WTC11 (cell line): ENCODE measurements at regions not wholly inside any gene's neighbourhood (a gene's known extent, or its start where the extent isn't known, plus 50 kb on each side); places are given as distances from the start of the nearest gene placed in this dataset.
A peak's percentile ranks its signal among the peaks of the same experiment; 100 is the strongest.

ENCODE experiments used
- ATAC-seq: fragments of 200-7000 bp; cut with Tn5 transposase; 2 replicates; pipeline ENCODE4 v1.10.0; 2021; ENCODE audit warnings: mild to moderate bottlenecking, moderate library complexity
- CTCF ChIA-PET: fragments of 300-600 bp; sonication (Branson Sonifier 250); formaldehyde crosslinking; loops from one replicate; lab custom pipeline; 2021; ENCODE audit warnings: antibody characterized with exemption; lab: Charles Lee
- POLR2A ChIA-PET: fragments of 350-600 bp; sonication (Branson Sonifier 250); formaldehyde crosslinking; loops from one replicate; lab custom pipeline; 2021; ENCODE audit warnings: antibody characterized with exemption; lab: Charles Lee
- DNase-seq: peaks from one replicate; pipeline ENCODE4 v3.0.0; 2021; ENCODE audit warnings: low spot score
- H3K27ac Mint-ChIP-seq: 2 replicates; pipeline ENCODE4 v1.8.0; 2021; ENCODE audit warnings: mixed read lengths
- H3K27me3 Mint-ChIP-seq: 2 replicates; pipeline ENCODE4 v1.8.0; 2021; ENCODE audit warnings: low read depth, mild to moderate bottlenecking, moderate library complexity, mixed read lengths
- H3K36me3 Mint-ChIP-seq: 2 replicates; pipeline ENCODE4 v1.8.0; 2021; ENCODE audit warnings: mixed read lengths
- H3K4me1 Mint-ChIP-seq: 2 replicates; pipeline ENCODE4 v1.8.0; 2022; ENCODE audit warnings: mixed read lengths
- H3K4me3 Mint-ChIP-seq: 2 replicates; pipeline ENCODE4 v1.8.0; 2021; ENCODE audit warnings: mild to moderate bottlenecking, moderate library complexity, mixed read lengths
- H3K9me3 Mint-ChIP-seq: 2 replicates; pipeline ENCODE4 v1.8.0; 2021; ENCODE audit warnings: mixed read lengths
- ARID4B ChIP-seq: sonication (generic); formaldehyde crosslinking; IDR thresholded peaks from 2 replicates; pipeline ENCODE4 v1.8.0; 2023; ENCODE audit warnings: missing genetic modification reagents, mild to moderate bottlenecking, borderline replicate concordance
- CREB1 ChIP-seq: sonication (generic); formaldehyde crosslinking; IDR thresholded peaks from 2 replicates; pipeline ENCODE4 v1.8.0; 2023; ENCODE audit warnings: mild to moderate bottlenecking, missing genetic modification reagents
- CREM ChIP-seq: sonication (generic); formaldehyde crosslinking; IDR thresholded peaks from 2 replicates; pipeline ENCODE4 v1.8.1; 2022; ENCODE audit warnings: mild to moderate bottlenecking, missing genetic modification reagents, moderate library complexity
- EMX1 ChIP-seq: fragments of 250-450 bp; sonication (Bioruptor Pico); IDR thresholded peaks from 2 replicates; pipeline ENCODE4 v1.8.0; 2021; ENCODE audit warnings: mild to moderate bottlenecking
- ESRRA ChIP-seq: sonication (generic); formaldehyde crosslinking; IDR thresholded peaks from 2 replicates; pipeline ENCODE4 v1.8.1; 2022; ENCODE audit warnings: mild to moderate bottlenecking, missing genetic modification reagents, borderline replicate concordance
- FOXP1 ChIP-seq: sonication (generic); formaldehyde crosslinking; IDR thresholded peaks from 2 replicates; pipeline ENCODE4 v1.8.0; 2022; ENCODE audit warnings: missing genetic modification reagents, mild to moderate bottlenecking, moderate library complexity, borderline replicate concordance
- GRHL2 ChIP-seq: fragments of 250-450 bp; sonication (Bioruptor Pico); IDR thresholded peaks from 2 replicates; pipeline ENCODE4 v1.8.0; 2022; ENCODE audit warnings: mild to moderate bottlenecking, moderate library complexity; ENCODE audit not compliant: insufficient replicate concordance, severe bottlenecking
- HMGA2 ChIP-seq: fragments of 250-450 bp; sonication (Bioruptor Pico); IDR thresholded peaks from 2 replicates; pipeline ENCODE4 v1.4.0; 2021; ENCODE audit warnings: mild to moderate bottlenecking, moderate library complexity
- MAX ChIP-seq: sonication (generic); formaldehyde crosslinking; IDR thresholded peaks from 2 replicates; pipeline ENCODE4 v1.8.0; 2022; ENCODE audit warnings: mild to moderate bottlenecking, missing genetic modification reagents
- NFATC4 ChIP-seq: fragments of 250-450 bp; sonication (Bioruptor Pico); IDR thresholded peaks from 2 replicates; pipeline ENCODE4 v1.9.0; 2021; ENCODE audit warnings: mild to moderate bottlenecking
- NR2C2 ChIP-seq: sonication (generic); formaldehyde crosslinking; IDR thresholded peaks from 2 replicates; pipeline ENCODE4 v1.8.0; 2022; ENCODE audit warnings: mild to moderate bottlenecking, missing genetic modification reagents
- PRDM15 ChIP-seq: sonication (generic); formaldehyde crosslinking; IDR thresholded peaks from 2 replicates; pipeline ENCODE4 v1.8.0; 2022; ENCODE audit warnings: missing genetic modification reagents
- SMAD3 ChIP-seq: sonication (generic); formaldehyde crosslinking; IDR thresholded peaks from 2 replicates; pipeline ENCODE4 v1.8.0; 2022; ENCODE audit warnings: missing genetic modification reagents, mild to moderate bottlenecking, borderline replicate concordance
- TP53 ChIP-seq: sonication (generic); formaldehyde crosslinking; IDR thresholded peaks from 2 replicates; pipeline ENCODE4 v1.8.1; 2023; ENCODE audit warnings: mild to moderate bottlenecking, missing genetic modification reagents
- ZNF138 ChIP-seq: sonication (generic); formaldehyde crosslinking; conservative IDR thresholded peaks from 2 replicates; pipeline ENCODE4 v1.8.1; 2022; ENCODE audit warnings: mild to moderate bottlenecking, moderate library complexity, missing genetic modification reagents
- ZNF423 ChIP-seq: fragments of 250-450 bp; sonication (Bioruptor Pico); IDR thresholded peaks from 2 replicates; pipeline ENCODE4 v2.1.2; 2022; ENCODE audit warnings: mild to moderate bottlenecking, moderate library complexity
- ZNF532 ChIP-seq: fragments of 250-450 bp; sonication (Bioruptor Pico); IDR thresholded peaks from 2 replicates; pipeline ENCODE4 v1.9.0; 2021; ENCODE audit warnings: mild to moderate bottlenecking, borderline replicate concordance
- TF ChIP-seq, protein P1 (sequence below): fragments of 250-450 bp; sonication (Bioruptor Pico); IDR thresholded peaks from 2 replicates; pipeline ENCODE4 v2.1.2; 2022; ENCODE audit warnings: mild to moderate bottlenecking, moderate library complexity

DNA sequence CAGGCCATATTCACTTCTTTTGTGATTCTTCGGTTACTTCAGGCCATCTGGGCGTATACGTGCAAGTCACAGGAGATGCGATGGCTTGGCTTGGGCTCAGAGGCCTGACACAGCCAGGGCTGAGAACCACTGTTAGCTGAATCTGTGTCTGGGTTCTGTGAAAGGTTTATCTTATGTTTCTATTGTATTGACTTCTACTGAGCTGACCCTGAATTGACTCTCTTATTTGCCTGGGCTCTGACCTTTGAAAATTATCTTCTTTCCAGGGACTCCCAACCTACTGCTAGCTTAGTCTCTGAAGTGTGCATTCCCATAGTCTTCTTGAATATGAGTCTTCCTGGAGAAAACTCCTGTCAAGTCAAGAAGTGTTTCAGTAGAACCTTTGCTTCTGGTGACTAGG lies 226.4 kb upstream of the SOX4 start (continued):
- no peak for TF ChIP-seq ARID4B (CRISPR knock-in tag)
- no peak for TF ChIP-seq MAX (CRISPR knock-in tag)
- TF ChIP-seq PRDM15 (CRISPR knock-in tag): no peak
- TF ChIP-seq ZNF532: no peak
- no peak for TF ChIP-seq CREB1 (CRISPR knock-in tag)

DNA sequence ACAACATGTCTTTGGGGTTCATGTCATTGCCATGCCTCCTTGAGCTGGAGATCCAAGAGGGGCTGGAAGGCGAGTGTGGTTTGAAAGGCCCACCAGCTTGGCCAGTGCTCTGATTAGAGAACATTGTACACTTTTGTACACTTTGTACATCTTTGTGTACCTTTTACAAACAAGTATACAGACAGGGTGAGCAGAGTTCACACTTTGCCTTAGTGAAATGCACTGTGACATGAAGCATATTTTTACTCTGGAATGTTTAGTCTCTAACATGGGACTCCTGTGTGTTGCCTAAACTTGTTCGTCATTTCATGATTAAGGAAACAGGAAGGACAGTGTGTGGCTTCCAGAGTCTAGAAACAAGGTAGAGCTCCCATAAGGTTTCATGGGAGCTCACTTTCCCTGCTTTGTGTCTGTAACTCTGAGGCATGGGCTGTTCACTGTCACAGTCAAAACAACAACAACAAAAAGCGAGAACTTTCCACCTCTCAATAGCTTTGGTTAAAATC lies 225.8 kb upstream of the SOX4 start:
- DNase-seq: no peak
- TF ChIP-seq FOXP1 (no peak), NFATC4 (CRISPR knock-in tag) (no peak), GRHL2 (no peak), ESRRA (CRISPR knock-in tag) (no peak), NR2C2 (CRISPR knock-in tag) (no peak), PRDM15 (CRISPR knock-in tag) (no peak), ZNF138 (CRISPR knock-in tag) (no peak), EMX1 (CRISPR knock-in tag) (no peak), CREM (CRISPR knock-in tag) (no peak), SMAD3 (no peak), HMGA2 (CRISPR knock-in tag) (no peak), TP53 (no peak), ZNF423 (CRISPR knock-in tag) (no peak)
- TF ChIP-seq, protein P1, sequence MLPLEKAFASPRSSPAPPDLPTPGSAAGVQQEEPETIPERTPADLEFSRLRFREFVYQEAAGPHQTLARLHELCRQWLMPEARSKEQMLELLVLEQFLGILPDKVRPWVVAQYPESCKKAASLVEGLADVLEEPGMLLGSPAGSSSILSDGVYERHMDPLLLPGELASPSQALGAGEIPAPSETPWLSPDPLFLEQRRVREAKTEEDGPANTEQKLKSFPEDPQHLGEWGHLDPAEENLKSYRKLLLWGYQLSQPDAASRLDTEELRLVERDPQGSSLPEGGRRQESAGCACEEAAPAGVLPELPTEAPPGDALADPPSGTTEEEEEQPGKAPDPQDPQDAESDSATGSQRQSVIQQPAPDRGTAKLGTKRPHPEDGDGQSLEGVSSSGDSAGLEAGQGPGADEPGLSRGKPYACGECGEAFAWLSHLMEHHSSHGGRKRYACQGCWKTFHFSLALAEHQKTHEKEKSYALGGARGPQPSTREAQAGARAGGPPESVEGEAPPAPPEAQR (CRISPR knock-in tag): no peak

More for the DNA sequence above, 225.8 kb upstream of the SOX4 start:
- Mint-ChIP-seq H3K27me3 (peaks cover 3% of the 10 kb centered on the region), H3K9me3 (peaks cover 15% of the 10 kb centered on the region), H3K36me3 (peaks cover 14% of the 10 kb centered on the region), H3K4me1 (peaks cover 48% of the 10 kb centered on the region), H3K27ac (peak overlapping the region; percentile 85; the same call in 1 of the 2 replicates), H3K4me3 (no peak overlapping the region)
- ATAC-seq: peak; percentile 26; the same call in 1 of the 2 replicates
- CTCF ChIA-PET: interaction anchor here (1.7 kb wide), 1 partner anchor 19 kb away, joined by 3 read pairs; no protein-coding TSS in a partner anchor
- POLR2A ChIA-PET: no interaction called here
